Panc1 (cell line): ENCODE measurements at regions not wholly inside any gene's neighbourhood (a gene's known extent, or its start where the extent isn't known, plus 50 kb on each side); places are given as distances from the start of the nearest gene placed in this dataset.

Experiments
- ATAC-seq: fragments of 200-7000 bp; cut with Tn5 transposase; 2 replicates; pipeline ENCODE4 v1.9.1; 2020; ENCODE audit warnings: mild to moderate bottlenecking, moderate library complexity
- BruUV-seq: library from RNA; stranded (reverse); fragments of 400-500 nt; replicated peaks from 2 replicates; lab custom pipeline; 2021; lab: Mats Ljungman, UMichigan
- CTCF ChIA-PET: fragments of 300-600 bp; sonication (Branson Sonifier 250); formaldehyde crosslinking; loops from one replicate; lab custom pipeline; 2022; ENCODE audit warnings: antibody characterized with exemption; lab: Charles Lee
- POLR2A ChIA-PET: fragments of 300-600 bp; sonication (Branson Sonifier 250); formaldehyde crosslinking; loops from one replicate; lab custom pipeline; 2022; ENCODE audit warnings: antibody characterized with exemption; lab: Charles Lee
- DNase-seq: peaks from one replicate; pipeline ENCODE4 v3.0.0-alpha.2; 2010; ENCODE audit warnings: low read depth, low spot score
- H3K27ac ChIP-seq: 2 replicates; pipeline ENCODE4 v1.5.1; 2011; ENCODE audit warnings: mild to moderate bottlenecking, low read length, inconsistent platforms
- H3K27me3 ChIP-seq: fragments of 200-500 bp; sonication (Bioruptor generic); 2 replicates; pipeline ENCODE4 v1.6.0; 2014; ENCODE audit warnings: low read length, inconsistent platforms; ENCODE audit not compliant: control insufficient read depth, insufficient read depth
- H3K36me3 ChIP-seq: fragments of 200-500 bp; sonication (Bioruptor generic); 2 replicates; pipeline ENCODE4 v1.5.1; 2014; ENCODE audit warnings: inconsistent platforms, mild to moderate bottlenecking, low read length, moderate library complexity; ENCODE audit not compliant: control insufficient read depth, insufficient read depth
- H3K4me1 ChIP-seq: 2 replicates; pipeline ENCODE4 v1.5.1; 2011; ENCODE audit warnings: inconsistent platforms, mild to moderate bottlenecking, low read length, moderate library complexity; ENCODE audit not compliant: control insufficient read depth, insufficient read depth
- H3K4me3 ChIP-seq, 2 experiments: 2 replicates each; pipeline ENCODE4 v1.5.1; 2011 to 2012; ENCODE audit warnings: low read depth in 2 of 2, low read length in 2 of 2, mild to moderate bottlenecking in 2 of 2, inconsistent platforms in 1 of 2, moderate library complexity in 1 of 2
- H3K9me3 ChIP-seq: fragments of 200-500 bp; sonication (Bioruptor generic); 2 replicates; pipeline ENCODE4 v1.5.1; 2014; ENCODE audit warnings: low read depth, mild to moderate bottlenecking, inconsistent platforms, low read length, moderate library complexity; ENCODE audit not compliant: control insufficient read depth, insufficient read depth
- POLR2AphosphoS5 ChIP-seq: IDR thresholded peaks from 2 replicates; pipeline ENCODE4 v1.6.1; 2012; ENCODE audit warnings: mild to moderate bottlenecking, low read depth, low read length, moderate library complexity
- SIN3A ChIP-seq: IDR thresholded peaks from 2 replicates; pipeline ENCODE4 v1.6.1; 2012; ENCODE audit warnings: low read depth, mild to moderate bottlenecking, low read length, moderate library complexity, borderline replicate concordance; ENCODE audit not compliant: insufficient read depth
- TCF7L2 ChIP-seq: IDR thresholded peaks from 2 replicates; pipeline ENCODE4 v1.6.1; 2011; ENCODE audit warnings: mild to moderate bottlenecking, low read depth, low read length, inconsistent platforms
- in situ Hi-C: cut with HindIII; loops from 2 replicates; pipeline ENCODE4 v1.10.0; 2016; ENCODE audit warnings: low sequenced_read_pairs, low pct_unique_long_range_greater_than_20kb
- intact Hi-C: fragments of 100-400 bp; cut with micrococcal nuclease; formaldehyde crosslinking; loops from one replicate; pipeline ENCODE4 v1.10.0; 2022; ENCODE audit not compliant: unreplicated experiment
- TF ChIP-seq, protein P1 (sequence below): fragments of 450-650 bp; IDR thresholded peaks from 2 replicates; pipeline ENCODE4 v1.5.1; 2017; ENCODE audit warnings: mild to moderate bottlenecking
- TF ChIP-seq, protein P2 (sequence below), 2 experiments: IDR thresholded peaks; 2 replicates each; pipeline ENCODE4 v1.6.1; 2011 to 2012; ENCODE audit warnings: low read depth in 2 of 2, control low read depth in 1 of 2, low read length in 1 of 2, mild to moderate bottlenecking in 1 of 2, moderate library complexity in 1 of 2; ENCODE audit not compliant: insufficient read depth in 1 of 2

DNA sequence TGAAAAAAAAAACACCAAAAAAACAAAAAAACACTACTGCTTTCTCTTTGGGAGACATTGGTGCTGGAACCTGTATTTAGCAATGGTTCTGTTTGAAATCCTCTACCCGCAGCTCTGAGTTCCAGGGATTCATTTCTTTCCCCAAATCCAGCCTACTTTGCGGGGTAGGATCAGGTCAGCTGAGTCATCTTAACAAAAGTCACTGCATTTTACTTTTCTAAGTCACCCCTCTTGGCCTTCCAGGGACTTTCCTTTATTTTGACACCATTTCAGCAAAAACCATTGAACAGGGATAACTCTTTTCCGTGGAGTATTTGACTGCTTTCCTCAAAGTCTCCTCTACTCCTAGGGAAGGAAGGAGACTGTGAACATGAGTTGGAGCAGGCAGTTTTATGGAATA is 837.6 kb downstream of the MAFB start:
- H3K27me3 ChIP-seq = no peaks in the 10 kb centered on the region
- no TSS peak for BruUV-seq
- no peaks in the 10 kb centered on the region for H3K9me3 ChIP-seq
- no peak overlapping the region for H3K27ac ChIP-seq
- ATAC-seq = no peak
- no peaks in the 10 kb centered on the region for H3K4me1 ChIP-seq
- POLR2A ChIA-PET = no interaction called here
- no peak for DNase-seq
- CTCF ChIA-PET = no interaction called here
- H3K4me3 ChIP-seq = no peak overlapping the region
- H3K36me3 ChIP-seq = no peaks in the 10 kb centered on the region
- TF ChIP-seq, protein P1, sequence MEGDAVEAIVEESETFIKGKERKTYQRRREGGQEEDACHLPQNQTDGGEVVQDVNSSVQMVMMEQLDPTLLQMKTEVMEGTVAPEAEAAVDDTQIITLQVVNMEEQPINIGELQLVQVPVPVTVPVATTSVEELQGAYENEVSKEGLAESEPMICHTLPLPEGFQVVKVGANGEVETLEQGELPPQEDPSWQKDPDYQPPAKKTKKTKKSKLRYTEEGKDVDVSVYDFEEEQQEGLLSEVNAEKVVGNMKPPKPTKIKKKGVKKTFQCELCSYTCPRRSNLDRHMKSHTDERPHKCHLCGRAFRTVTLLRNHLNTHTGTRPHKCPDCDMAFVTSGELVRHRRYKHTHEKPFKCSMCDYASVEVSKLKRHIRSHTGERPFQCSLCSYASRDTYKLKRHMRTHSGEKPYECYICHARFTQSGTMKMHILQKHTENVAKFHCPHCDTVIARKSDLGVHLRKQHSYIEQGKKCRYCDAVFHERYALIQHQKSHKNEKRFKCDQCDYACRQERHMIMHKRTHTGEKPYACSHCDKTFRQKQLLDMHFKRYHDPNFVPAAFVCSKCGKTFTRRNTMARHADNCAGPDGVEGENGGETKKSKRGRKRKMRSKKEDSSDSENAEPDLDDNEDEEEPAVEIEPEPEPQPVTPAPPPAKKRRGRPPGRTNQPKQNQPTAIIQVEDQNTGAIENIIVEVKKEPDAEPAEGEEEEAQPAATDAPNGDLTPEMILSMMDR = no peak
- TF ChIP-seq, protein P2, sequence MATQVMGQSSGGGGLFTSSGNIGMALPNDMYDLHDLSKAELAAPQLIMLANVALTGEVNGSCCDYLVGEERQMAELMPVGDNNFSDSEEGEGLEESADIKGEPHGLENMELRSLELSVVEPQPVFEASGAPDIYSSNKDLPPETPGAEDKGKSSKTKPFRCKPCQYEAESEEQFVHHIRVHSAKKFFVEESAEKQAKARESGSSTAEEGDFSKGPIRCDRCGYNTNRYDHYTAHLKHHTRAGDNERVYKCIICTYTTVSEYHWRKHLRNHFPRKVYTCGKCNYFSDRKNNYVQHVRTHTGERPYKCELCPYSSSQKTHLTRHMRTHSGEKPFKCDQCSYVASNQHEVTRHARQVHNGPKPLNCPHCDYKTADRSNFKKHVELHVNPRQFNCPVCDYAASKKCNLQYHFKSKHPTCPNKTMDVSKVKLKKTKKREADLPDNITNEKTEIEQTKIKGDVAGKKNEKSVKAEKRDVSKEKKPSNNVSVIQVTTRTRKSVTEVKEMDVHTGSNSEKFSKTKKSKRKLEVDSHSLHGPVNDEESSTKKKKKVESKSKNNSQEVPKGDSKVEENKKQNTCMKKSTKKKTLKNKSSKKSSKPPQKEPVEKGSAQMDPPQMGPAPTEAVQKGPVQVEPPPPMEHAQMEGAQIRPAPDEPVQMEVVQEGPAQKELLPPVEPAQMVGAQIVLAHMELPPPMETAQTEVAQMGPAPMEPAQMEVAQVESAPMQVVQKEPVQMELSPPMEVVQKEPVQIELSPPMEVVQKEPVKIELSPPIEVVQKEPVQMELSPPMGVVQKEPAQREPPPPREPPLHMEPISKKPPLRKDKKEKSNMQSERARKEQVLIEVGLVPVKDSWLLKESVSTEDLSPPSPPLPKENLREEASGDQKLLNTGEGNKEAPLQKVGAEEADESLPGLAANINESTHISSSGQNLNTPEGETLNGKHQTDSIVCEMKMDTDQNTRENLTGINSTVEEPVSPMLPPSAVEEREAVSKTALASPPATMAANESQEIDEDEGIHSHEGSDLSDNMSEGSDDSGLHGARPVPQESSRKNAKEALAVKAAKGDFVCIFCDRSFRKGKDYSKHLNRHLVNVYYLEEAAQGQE (IDR thresholded peaks at IDR 0.05; ENCODE audit: insufficient read depth in 1 of 2, low read depth in 2 of 2, low read length in 1 of 2) = no peak
- TF ChIP-seq SIN3A (no peak), POLR2AphosphoS5 (no peak)
- in situ Hi-C loops (no loop called here), intact Hi-C loops (no loop called here)

DNA sequence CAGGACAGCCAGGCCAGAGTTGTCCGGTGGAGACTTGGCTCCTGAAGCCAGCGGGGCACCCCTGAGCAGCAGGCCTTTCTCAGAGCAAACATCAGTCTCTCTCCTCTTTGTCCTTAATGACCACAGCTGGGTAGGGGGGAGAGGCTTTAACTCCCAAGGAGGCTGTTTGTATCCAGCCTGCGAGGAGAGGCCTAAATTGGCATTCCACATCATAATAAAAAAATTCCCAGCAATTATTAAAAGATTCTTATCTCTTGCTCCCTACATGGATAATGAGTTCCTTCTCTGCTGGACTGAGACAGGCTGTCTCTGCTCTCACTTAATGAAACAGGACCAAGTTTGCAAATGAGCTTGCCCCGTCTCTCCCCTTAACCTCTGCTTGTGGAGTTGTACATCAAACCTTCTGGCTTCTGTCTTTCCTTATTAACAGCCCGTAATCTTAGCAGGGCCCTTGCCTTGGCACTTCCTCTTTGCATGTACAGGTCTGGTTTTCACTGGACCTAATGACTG is 838.2 kb downstream of the MAFB start:
- Histone ChIP-seq H3K27me3 (no peaks in the 10 kb centered on the region), H3K36me3 (no peaks in the 10 kb centered on the region), H3K4me3 (no peak overlapping the region), H3K9me3 (no peaks in the 10 kb centered on the region), H3K4me1 (no peaks in the 10 kb centered on the region), H3K27ac (no peak overlapping the region)
- in situ Hi-C loops = no loop called here
- ChIA-PET POLR2A (no interaction called here), CTCF (no interaction called here)
- no peak for DNase-seq
- TF ChIP-seq POLR2AphosphoS5 (no peak), SIN3A (no peak), TCF7L2 (no peak)
- TF ChIP-seq, protein P1 = no peak
- TF ChIP-seq, protein P2 (IDR thresholded peaks at IDR 0.05; ENCODE audit: insufficient read depth in 1 of 2, low read depth in 2 of 2, low read length in 1 of 2) = no peak
- no TSS peak for BruUV-seq
- ATAC-seq = no peak
- intact Hi-C loops = no loop called here
